ENCODE measurements at regions not wholly inside any gene's neighbourhood (a gene's known extent, or its start where the extent isn't known, plus 50 kb on each side); places are given as distances from the start of the nearest gene placed in this dataset.
"Not testable (repeated sequence)": the region's sequence is repeated elsewhere in the genome, so short reads cannot be mapped to it uniquely, and the experiment has no call there.

DNA sequence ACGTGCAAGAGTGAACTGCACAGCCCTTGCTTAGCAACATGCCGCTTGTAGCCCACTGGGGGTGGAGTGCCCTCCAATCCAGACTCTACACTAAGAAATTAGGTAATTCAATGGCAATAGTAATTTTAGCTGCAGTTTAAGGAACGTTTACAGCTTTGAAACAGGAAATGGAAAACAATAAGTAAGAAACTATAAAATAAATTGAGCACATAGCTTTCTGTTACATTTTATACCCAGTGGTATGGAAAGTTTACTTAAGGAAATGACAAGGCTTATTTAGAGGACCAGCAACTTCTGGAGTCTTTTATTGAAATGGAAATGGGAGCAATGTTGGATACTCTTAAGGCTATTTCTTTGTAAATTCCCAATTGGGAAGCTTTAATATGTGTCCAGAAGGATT lies 373.2 kb downstream of the KCNRG start:
- no peak for DNase-seq

DNA sequence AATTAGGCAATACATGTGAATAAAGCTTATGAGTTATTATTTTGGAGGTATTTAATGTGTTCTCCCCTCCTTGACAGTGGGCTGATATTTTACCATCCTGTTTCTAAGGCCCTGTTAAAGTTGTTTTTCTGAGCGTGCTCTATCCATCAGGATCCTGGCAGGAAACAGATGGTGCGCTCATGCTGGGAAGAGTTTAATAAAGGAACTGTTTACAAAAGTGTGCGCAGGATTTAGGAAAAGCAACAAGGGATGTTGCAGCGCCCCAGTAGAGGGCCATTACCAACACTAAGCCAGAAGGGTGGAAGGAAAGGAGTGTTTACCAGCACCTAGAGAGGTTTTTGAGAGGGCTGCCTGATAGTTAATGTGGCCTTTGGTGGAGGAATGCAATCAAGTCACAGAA lies 374.5 kb downstream of the KCNRG start:
- no peak for DNase-seq

DNA sequence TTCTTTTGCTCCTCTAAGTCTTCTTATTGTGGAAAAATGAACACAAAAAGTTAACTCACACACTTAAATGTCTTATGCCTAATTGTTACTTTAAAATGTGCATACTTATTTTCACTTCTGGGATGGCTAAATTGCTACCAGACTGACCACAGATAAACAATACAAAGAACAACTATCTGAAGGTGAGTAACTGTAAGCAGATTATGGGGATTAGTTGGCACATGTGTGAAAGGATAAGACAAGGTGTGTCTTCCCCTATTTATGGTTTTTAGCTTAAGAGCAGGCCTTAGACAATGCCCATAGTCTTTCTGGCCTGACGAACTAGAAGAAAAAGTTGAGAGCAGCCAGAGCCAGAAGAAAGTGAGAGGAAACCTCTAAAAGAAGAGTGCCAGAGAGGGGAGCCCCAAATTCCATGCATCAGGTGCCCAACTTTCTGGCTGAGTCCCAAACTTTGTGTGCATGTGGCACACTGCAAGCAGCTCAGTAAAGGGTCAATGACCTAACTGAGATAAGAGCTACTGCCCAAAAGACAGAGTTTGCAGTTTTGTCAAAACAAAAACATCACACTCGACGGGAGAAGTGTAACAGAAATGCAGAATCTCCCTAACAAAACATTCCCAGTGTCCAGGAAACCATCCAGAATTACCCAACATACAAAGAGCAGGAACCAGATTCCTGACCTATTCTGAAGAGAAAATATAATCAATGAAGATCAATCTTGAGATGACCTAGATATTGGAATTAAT lies 375.4 kb downstream of the KCNRG start:
- no peak for DNase-seq

DNA sequence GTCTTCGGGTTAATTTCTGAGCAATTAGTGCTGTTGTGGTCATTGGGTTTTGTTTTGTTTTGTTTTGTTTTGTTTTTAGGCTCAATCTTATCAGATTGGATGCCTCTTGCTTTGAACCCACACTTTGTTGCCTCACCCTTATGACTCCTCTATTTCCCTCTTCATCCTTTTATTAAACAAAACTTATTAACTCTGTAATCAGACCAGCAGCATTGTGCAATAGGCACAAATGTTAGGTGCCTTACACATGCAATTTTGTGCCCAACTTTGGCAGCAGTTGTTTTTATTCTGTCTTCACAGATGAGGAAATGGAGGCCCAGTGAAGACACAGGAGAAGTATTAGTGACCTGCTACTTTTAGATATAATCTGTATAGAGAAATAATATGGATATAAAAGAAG lies 377.7 kb downstream of the KCNRG start:
- DNase-seq = no peak

DNA sequence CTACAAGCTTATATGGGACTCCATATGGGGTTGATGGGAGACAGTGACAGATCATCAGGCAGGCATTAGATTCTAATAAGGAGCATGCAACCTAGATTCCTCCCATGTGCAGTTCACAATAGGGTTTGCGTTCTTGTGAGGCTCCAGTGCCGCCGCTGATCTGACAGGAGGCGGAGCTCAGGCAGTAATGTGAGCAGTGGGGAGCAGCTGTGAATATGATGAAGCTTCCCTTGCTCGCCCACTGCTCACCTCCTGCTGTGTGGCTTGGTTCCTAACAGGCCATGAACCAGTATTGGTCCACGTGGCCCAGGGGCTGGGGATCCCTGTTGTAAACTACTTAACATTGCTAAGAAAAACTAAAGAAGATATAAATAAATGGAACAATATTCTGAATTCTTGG lies 378.4 kb downstream of the KCNRG start:
- no peak for DNase-seq

DNA sequence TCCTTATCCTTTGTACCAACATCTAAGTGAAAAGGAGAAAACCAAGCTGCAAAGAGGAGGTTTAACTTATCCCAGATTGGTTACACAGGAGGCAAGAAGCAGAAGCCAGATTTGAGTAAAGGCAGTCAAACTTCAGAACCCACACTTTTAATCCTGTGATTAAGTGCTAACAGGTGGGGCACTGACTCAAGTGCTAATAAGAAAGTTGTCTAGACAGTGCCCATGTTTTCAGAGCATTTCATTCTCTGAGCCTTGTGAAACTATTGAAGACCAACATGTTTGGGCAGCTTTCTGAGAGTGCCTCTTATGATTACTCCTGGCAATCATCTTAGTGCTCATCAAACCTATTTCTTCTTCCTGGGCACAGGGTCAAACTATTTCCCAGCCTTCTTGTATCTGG lies 380.8 kb downstream of the KCNRG start:
- no peak for DNase-seq

DNA sequence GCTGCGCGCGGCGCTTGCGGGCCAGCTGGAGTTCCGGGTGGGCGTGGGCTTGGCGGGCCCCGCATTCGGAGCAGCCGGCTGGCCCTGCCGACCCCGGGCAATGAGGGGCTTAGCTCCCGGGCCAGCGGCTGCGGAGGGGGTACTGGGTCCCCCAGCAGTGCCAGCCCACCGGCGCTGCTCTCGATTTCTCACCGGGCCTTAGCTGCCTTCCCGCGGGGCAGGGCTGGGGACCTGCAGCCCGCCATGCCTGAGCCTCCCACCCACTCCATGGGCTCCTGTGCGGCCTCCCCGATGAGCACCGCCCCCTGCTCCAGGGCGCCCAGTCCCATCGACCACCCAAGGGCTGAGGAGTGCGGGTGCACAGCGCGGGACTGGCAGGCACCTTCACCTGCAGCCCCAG lies 381.4 kb downstream of the KCNRG start:
- DNase-seq = not testable (repeated sequence)

DNA sequence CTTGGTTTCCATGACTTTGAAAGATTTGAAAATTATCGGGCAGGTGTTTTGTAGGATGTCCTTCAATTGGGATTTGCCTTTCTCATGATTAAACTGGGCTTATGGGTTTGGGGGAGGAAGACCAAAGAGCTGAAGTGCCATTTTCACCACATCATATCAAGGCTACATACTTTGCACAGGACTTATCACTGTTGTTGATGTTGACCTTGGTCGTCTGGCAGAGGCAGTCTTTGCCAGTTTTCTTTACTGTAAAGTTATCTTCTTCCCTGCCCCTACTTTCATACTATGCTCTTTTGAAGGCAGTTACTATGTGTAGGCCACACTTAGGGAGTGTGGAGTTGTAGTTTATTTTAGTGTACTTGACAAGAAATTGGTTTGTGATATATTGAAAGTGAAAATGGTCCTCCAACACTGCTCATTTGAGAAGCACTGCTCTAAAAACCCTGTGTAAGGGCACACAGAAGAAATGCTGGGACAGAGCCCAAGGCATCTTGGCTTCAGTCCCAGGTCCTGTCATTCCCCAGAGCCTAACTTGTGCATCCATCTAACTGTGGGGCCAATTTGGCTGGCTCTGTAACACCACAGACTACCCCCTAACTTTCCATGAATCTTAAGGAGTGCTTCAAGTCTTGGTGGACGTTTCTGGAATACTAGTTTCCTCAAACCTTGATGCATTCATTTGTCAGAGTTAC lies 384.9 kb downstream of the KCNRG start:
- peak; percentile 26 for DNase-seq

DNA sequence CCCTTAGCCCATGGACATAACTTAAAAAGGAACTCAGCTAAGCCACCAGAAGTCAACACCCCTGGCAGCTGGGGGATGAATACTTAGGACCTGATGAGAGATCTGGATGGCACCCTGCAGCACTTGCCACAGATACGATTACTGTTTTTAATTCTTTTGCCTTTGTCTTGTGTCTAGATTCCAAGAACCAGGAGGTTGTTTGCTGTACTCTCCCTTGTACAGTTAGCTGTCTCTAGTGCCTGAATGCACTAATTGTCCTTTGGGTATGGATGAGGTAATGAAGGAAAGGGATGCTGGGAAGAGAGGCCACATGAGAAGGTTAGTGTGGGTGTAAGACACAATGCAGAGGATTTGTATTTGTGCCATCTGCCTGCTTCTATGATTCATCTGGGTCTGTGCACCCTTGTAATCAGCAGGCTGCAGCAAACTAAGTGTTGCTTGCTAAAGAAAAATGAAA lies 385.8 kb downstream of the KCNRG start:
- DNase-seq = peak; percentile 26

DNA sequence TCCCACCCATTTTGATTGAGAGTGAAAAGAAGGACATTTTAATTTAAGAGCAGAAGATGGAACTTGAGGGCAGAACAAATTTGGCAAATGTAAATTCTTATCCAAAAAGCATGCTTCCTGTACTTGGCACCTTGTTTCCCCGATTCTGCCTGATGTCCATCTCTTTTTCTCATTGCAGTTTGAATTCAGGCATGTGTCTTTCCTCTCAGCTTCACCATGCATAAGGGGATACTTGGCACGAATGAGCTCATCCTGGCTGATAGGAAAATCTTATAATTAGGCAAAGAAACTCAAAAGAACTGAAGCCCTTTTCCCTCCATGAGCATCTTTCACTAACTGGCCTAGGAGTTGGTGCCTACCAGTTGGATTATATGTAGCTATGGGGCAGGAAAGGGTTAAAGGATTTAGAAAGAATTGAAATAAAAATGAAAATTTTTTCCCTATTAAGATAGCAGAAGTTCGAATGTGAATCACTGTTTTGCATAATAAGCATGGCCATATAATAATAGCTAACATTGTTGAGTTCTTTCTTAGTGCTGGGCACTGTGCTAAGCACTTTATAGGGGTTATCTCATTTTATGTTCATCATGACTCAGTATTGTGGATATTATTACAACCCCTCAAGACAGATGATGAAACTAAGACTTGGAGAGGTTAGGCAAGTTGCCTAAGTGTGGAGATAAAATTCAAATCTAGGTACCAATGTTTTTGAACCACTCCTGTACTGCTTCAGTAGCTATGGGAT lies 386.6 kb downstream of the KCNRG start:
- no peak for DNase-seq

DNA sequence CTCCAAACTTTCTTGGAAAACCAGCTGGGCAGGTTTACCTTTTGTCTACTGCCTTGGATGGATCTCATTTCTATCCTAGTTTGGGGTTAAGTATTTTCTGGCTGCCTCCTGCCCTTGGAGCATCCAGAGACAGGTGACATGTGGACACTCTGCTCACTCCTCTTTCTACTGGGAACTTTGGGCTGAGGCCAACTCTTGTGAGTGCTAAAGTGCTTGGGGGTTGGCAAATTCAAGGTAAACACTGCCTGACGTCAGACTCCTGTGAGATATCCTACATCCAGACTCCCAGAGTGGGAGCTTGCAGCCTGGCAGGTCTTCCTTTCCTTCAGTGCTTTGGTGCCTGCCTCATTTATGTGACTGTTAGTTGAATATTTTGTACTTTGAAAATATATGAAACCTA lies 388.1 kb downstream of the KCNRG start:
- DNase-seq = no peak

DNA sequence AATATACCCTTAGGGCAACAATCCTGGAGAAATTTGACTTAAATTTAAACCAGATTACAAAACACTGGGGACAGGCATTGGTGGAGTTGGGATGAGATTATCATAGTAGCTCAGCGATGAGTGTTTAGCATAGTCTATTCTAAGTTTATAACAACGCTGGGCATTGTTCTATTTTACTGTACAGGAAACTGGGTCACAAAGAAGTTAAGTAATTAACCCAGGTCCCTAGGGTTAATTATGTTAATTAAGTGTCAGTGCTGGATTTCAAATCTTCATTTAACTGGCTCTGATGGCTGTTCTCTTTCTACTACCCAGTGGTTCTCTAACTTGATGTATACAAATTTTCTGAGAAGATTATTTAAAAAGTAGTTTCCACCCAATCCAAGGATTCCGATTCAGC lies 388.9 kb downstream of the KCNRG start:
- no peak for DNase-seq

DNA sequence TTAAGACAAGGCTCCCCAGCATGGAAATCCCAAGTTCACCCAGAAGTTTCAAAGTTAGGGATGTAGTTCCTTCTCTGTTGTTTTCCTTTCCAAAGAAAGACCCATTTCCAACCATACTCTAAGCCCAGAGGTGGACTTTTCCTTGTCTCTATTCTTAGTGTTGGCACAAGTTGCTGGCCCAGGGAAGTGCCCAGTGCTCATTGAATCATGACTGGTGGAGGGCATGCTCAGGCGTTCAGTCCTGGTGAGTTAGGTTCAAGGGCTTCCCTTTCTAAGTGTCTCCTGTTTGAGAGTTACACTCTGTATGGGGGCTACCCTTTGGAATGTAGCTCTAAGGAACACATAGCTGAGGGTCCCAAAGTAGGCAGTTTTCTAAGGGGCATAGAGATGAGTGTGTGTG lies 389.5 kb downstream of the KCNRG start:
- DNase-seq = no peak

DNA sequence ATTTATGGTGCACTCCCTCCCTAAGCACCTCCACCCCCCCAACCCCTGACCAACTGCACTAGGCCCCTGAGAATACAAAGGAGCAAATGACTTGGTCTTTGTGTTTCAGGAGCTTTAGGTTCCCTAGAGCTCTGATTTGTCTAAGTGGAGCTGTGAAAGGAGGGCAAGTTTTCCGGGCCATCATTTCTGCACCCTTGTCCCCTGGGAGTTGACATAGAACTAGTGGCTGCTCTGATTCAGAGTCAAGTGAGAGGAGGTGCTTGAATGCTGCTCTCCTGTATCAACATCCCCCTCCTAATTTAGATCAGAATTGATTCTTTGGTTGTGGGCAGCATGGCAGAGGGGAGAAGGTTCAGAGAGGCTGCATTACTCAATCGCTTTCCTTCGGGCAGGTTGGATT lies 391.6 kb downstream of the KCNRG start:
- DNase-seq = no peak

DNA sequence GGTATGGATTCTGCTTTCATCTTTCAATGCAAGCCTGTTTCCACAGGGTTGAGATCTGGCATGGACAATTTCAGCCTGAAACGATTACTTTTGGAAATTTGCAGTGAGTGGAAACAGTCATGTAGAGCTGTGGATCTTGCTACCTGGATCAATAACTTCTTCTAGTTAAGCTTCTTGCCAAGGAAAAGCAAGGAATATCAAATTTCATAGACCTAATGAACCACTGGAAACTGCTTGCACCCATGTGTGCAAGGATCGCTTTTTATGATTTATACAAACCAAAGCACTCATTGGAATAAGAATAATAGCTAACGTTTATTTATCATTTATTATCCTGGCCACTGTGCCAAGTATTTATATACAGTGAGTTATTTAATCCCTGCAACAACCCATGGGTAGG lies 392.8 kb downstream of the KCNRG start:
- no peak for DNase-seq

DNA sequence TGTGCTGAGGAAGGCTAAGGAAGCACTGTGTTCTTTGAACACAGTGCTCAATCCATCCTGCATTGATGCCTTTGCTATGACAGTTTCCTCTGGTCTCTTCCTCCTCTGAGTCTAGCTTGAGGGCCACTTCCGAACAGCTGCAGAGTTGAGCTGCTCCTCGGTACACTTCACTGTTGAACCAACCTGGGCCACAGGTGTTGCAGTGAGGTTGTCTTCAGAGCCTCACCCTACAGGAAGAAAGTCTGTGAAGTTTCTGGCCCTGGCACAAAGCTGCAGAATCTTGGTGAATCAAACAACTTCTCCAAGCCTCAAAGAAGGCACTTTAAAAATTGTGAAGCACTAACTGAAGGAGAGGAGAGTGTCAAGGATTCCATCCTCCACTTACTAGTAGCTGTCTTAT lies 394.0 kb downstream of the KCNRG start:
- DNase-seq = no peak

DNA sequence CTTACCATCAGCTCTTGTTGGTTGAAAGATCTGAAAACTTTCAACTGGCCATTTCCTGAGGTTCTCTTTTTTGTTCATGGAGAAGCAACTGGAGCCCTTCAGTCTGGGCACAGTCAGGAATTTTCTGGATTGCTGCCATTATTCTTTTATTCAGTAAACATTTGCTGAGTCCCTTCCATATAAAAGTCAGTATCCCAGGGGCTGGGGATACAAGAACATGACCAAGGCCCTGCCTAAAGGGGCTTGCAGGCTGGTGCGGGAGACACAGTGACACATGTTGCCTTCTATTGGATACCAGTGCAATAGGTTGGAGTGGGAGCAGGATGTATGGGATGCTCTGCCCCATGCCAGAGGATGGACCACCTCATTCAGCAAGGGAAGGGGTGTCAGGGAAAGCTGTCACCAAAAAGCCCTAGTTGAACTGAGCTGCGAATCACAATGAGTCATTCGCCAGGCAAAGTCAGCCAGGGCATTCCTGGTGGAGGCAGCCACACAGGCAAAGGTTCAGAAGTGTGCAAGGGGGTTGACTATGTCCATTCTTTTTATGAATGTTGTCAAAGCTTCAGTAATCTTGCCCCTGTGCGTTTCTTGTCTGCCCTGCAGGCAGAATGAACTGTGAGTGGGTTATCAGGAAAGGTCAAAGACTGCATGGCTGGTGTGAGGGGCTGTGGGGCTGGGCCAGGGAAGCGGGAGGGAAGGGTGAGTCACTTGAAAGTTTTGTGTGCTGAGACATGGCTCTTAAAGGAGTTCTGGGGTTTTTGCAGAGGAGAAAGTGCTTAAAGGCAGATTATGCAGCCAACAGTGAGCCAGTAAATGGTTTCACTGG lies 395.9 kb downstream of the KCNRG start:
- DNase-seq = no peak

DNA sequence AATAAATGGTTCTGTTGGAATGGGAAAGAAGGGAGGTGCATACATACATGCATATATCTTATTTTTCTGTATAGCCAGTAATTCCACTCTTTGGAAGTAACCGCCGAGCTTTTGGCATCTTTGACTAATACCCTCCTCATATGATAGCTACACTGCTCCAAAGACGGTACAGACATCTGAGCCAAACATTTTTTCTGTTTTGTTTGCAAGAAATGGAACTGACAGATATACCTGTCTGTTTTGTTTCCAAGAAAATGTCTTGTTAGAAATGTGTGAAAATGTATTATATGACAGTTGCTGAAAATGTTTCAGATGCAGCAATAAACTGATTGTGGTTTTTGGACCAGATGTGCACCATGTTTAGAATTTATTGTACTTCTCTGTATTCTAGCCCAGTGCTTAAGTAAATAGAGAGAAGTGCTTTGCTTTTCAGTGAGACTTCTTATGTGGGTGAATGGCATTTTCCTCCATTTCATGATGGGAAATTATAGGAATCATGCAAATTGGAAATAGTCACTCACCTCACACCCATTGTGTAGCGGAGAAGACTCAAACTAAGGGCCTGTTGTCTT lies 396.9 kb downstream of the KCNRG start:
- peak; percentile 52 for DNase-seq

DNA sequence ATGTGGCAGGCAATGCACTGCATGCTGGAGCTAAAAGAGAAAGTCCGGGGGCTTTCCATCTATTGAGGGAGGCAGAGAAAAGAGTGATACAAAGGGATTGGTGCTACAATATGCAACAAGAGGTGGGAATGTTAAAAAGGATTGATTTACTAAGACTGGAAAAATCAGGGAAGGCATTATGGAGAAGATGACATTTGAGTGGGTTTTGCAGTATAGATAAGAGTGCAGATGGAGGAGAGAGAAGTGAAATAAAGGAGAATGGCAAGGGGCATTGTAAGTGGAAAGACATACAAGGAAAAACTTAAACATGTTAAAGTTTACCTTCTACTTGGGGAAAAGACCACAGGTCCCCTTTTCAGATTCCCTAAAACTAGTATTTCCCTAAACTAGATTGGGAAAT lies 399.4 kb downstream of the KCNRG start:
- DNase-seq = no peak

DNA sequence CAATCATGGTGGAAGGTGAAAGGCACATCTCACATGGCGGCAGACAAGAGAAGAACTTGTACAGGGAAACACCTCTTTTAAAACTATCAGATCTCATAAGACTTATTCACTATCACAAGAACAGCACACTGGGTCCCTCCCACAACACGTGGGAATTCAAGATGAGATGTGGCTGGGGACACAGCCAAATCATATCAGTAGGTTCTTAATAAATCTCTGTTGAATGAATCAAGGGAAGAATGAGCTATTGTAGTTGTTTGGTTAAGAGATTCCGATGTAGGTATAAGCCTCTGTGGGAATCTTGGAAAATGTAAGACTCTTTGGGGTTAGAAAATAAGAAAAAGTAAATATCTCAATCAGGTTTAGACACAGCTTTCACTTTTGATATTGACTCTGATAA lies 400.2 kb downstream of the KCNRG start:
- DNase-seq = no peak

DNA sequence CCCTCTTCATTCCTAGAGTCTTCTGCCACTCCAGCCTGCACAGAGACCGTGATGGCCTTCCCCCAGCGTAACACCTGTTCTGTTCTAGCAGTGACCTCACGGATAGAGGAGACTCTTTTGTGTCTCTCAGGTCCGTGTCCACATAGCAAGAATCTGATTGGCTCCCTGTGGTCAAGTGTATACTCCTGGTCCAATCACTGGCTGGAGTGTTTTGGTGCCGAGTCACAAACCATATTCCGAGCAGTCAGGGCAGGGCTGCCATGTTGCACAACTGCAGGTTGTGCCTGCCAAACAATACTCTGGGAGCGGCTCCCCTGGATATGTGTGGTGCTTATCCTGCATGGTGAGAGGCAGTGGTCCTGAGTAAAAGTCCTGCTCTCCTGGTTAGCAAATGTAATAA lies 402.4 kb downstream of the KCNRG start:
- DNase-seq = no peak

DNA sequence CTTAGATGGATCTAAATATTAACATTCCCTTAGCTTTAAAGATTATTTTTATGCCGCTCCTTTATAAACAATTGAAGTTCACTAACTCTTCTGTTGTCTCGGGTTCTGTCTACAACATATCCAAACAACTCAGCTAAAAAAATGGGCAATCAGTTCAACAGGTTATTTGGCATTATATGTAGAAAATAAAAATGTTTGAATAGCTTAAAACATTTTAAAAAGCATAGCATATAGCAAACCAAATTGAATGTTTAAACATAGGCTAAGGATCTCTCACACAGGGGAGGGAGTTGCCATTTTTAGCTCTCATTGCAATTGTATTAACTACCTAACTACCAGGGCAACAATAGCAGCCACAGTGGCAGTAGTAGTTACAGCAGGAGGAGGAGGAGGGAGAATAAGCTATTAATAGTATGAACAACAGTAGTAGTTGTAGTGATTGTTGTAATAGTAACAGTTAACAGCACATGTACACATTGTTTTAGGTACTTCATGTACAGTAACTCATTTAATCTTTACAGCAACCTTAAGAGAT lies 404.2 kb downstream of the KCNRG start:
- no peak for DNase-seq

Data from skin of body (tissue), 1 donor.